Prostate gland (tissue), 2 donors: ENCODE measurements at regions not wholly inside any gene's neighbourhood (a gene's known extent, or its start where the extent isn't known, plus 50 kb on each side); places are given as distances from the start of the nearest gene placed in this dataset.
"Not testable (repeated sequence)": the region's sequence is repeated elsewhere in the genome, so short reads cannot be mapped to it uniquely, and the experiment has no call there.

Experiments
- DNase-seq: peaks from one replicate; pipeline ENCODE4 v3.0.0-alpha.2; 2019; ENCODE audit warnings: low spot score
- H3K27ac ChIP-seq, 2 donors: fragments of 200-600 bp; sonication (generic); 2 replicates each; pipeline ENCODE4 v1.5.1; 2017 to 2019
- H3K27me3 ChIP-seq: fragments of 200-600 bp; sonication (generic); replicated peaks from 2 replicates; pipeline ENCODE4 v1.5.1; 2019; ENCODE audit not compliant: insufficient read depth
- H3K36me3 ChIP-seq, 2 donors: fragments of 200-600 bp; sonication (generic); 1 replicate in 1 of 2; 2 replicates in 1 of 2; pipeline versions ENCODE4 v1.5.1 to v1.8.1; 2017 to 2019
- H3K4me1 ChIP-seq: fragments of 200-600 bp; sonication (generic); replicated peaks from 2 replicates; pipeline ENCODE4 v1.5.1; 2019
- H3K4me3 ChIP-seq, 2 donors: fragments of 200-600 bp; sonication (generic); 2 replicates each; pipeline ENCODE4 v1.5.1; 2017 to 2019
- H3K9me3 ChIP-seq: fragments of 200-600 bp; sonication (generic); 2 replicates; pipeline ENCODE4 v1.5.1; 2017
- POLR2A ChIP-seq: fragments of 450-650 bp; IDR thresholded peaks from one replicate; pipeline ENCODE4 v1.6.1; 2016; ENCODE audit warnings: antibody characterized with exemption, mild to moderate bottlenecking
- POLR2AphosphoS5 ChIP-seq: sonication (generic); formaldehyde crosslinking; IDR thresholded peaks from one replicate; pipeline ENCODE4 v1.6.1; 2017; ENCODE audit warnings: antibody characterized with exemption
- WGBS: methylation state at CpG from one replicate; pipeline ENCODE4 v1.1.5; 2018; 5-methylcytosine and 5-hydroxymethylcytosine counted together
- intact Hi-C: fragments of 100-400 bp; cut with DNase I; formaldehyde crosslinking; loops from one replicate; pipeline ENCODE4 v1.14.2; 2022
- TF ChIP-seq, protein P1 (sequence below), 4 experiments: fragments of 200-600 bp in 2 of 4; fragments of 450-650 bp in 2 of 4; sonication (generic) in 2 of 4; IDR thresholded peaks; 1 replicate in 3 of 4; 2 replicates in 1 of 4; pipeline ENCODE4 v1.5.1; 2016 to 2019; ENCODE audit warnings: antibody characterized with exemption in 4 of 4, mild to moderate bottlenecking in 2 of 4, moderate library complexity in 2 of 4

DNA sequence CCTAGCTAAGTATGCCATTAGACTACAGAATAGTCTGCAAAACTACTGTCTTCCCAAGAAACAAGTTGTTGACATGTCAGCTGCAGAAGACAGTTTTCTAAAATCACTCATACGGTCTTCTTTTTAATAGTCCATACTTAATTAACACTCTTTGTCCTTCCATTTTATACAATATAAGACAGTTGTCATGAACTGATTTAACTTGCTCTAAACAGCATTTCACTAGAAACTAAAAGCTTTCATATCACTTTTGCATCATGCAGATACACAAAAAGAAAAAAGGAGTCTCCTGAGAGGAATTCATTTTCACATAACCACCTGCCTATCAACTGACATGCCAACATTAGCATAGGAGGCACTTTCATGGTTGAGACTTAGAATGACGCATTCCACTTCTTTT lies 1159.6 kb upstream of the CHAC2 start:
- intact Hi-C loops: no loop called here
- Histone ChIP-seq H3K27ac (no peak overlapping the region), H3K9me3 (no peaks in the 10 kb centered on the region), H3K27me3 (no peaks in the 10 kb centered on the region), H3K36me3 (no peaks in the 10 kb centered on the region), H3K4me1 (no peaks in the 10 kb centered on the region), H3K4me3 (no peak overlapping the region)
- DNase-seq: no peak
- TF ChIP-seq POLR2AphosphoS5: no peak
- WGBS: 82% methylated on average over 2 of the region's 2 CpGs

DNA sequence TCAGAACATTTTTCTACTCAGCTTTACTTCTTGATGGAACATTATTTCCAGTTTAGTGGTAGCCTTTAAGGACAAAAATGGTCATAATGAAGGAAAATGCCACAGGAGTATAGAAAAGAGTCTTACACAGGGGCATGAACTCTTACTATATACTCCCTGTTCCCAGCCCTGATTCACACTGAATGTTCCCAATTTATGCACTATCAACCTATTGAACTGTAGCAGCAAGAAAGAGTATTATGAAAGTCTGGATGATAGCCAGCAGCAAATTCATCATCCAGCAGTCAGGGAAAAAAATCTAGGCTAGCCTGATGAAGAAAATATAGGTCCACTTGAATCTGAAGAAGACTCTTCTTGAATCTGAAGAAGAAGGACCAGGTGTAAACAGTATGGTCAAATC lies 1170.3 kb upstream of the CHAC2 start:
- H3K36me3 ChIP-seq: no peaks in the 10 kb centered on the region
- TF ChIP-seq, protein P1, sequence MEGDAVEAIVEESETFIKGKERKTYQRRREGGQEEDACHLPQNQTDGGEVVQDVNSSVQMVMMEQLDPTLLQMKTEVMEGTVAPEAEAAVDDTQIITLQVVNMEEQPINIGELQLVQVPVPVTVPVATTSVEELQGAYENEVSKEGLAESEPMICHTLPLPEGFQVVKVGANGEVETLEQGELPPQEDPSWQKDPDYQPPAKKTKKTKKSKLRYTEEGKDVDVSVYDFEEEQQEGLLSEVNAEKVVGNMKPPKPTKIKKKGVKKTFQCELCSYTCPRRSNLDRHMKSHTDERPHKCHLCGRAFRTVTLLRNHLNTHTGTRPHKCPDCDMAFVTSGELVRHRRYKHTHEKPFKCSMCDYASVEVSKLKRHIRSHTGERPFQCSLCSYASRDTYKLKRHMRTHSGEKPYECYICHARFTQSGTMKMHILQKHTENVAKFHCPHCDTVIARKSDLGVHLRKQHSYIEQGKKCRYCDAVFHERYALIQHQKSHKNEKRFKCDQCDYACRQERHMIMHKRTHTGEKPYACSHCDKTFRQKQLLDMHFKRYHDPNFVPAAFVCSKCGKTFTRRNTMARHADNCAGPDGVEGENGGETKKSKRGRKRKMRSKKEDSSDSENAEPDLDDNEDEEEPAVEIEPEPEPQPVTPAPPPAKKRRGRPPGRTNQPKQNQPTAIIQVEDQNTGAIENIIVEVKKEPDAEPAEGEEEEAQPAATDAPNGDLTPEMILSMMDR (IDR thresholded peaks at IDR 0.05): no peak
- TF ChIP-seq POLR2AphosphoS5 (no peak), POLR2A (no peak)
- intact Hi-C loops: no loop called here
- no peaks in the 10 kb centered on the region for H3K9me3 ChIP-seq
- H3K4me3 ChIP-seq: no peak overlapping the region
- DNase-seq: no peak
- H3K27me3 ChIP-seq: no peaks in the 10 kb centered on the region
- no peaks in the 10 kb centered on the region for H3K4me1 ChIP-seq
- no peak overlapping the region for H3K27ac ChIP-seq

DNA sequence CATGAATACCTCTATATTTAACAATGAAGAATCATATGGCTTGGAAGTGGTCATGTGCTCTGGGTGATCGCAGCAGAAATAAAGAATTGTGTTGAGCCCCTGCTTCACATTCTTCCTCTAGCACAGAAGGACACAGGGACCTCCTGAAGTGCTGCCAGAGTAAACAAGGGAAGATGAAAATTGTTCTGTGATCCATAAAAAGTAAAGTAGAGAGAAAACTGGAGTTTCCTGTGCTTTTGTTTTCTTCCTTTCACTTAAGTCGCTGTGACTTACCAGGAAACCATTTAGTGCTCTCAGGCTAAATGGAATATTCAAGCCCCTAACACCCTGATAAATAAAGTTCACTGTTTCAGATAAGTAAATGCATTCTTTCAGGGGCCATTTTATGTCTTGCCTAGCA lies 1173.6 kb upstream of the CHAC2 start:
- DNase-seq: no peak
- no peak overlapping the region for H3K27ac ChIP-seq
- WGBS: 12% methylated on average over 2 of the region's 2 CpGs

DNA sequence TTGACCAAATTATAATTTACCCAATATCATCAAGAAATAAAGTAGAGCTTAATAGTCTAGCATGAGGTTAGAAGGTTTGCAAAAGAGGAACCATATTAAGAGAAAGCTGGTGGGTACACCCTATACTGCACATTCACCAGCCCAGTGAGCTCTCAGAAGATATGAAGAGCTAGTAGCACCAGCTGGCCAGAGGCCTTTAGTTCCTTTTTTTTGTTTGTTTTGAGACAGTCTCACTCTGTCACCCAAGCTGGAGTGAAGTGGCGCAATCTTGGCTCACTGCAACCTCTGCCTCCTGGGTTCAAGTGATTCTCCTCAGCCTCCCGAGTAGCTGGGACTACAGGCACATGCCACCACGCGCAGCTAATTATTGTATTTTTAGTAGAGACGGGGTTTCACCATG lies 1183.5 kb upstream of the CHAC2 start:
- H3K9me3 ChIP-seq, DNase-seq, H3K4me3 ChIP-seq, H3K27me3 ChIP-seq, intact Hi-C loops, H3K36me3 ChIP-seq, H3K27ac ChIP-seq, H3K4me1 ChIP-seq: not testable (repeated sequence)
- WGBS: 78% methylated on average over 5 of the region's 5 CpGs

More for the DNA sequence above, 1173.6 kb upstream of the CHAC2 start:
- H3K9me3 ChIP-seq: no peaks in the 10 kb centered on the region
- H3K4me3 ChIP-seq: no peak overlapping the region
- no peaks in the 10 kb centered on the region for H3K27me3 ChIP-seq
- intact Hi-C loops: no loop called here
- TF ChIP-seq, protein P1 (IDR thresholded peaks at IDR 0.05): no peak
- TF ChIP-seq POLR2A (no peak), POLR2AphosphoS5 (no peak)
- no peaks in the 10 kb centered on the region for H3K4me1 ChIP-seq
- no peaks in the 10 kb centered on the region for H3K36me3 ChIP-seq

DNA sequence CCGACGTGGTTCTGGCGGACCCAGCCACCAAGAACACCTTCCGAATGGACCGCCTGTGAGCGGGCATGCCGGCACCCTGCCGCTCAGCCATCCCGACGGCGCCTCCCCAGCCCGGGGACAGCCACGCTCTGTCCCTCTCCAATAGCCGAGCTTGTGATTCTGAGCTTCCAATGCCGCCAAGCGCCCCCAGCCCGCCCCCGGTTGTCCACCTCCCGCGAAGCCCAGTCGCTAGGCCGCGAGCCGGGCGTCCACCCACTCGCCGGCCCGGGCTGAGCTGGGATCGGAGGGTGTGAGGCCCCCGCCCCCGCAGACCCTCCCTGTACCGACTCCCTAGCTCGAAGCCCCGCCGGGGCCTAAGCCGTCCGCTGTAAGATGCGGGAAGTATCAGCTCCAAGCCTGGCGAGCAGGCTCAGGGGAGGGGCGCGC lies 1195.1 kb upstream of the CHAC2 start:
- 99% methylated on average over 41 of the region's 41 CpGs for WGBS
- intact Hi-C loops: no loop called here
- DNase-seq: no peak
- Histone ChIP-seq H3K36me3 (no peaks in the 10 kb centered on the region), H3K4me1 (no peaks in the 10 kb centered on the region), H3K4me3 (no peak overlapping the region), H3K27ac (no peak overlapping the region), H3K9me3 (no peaks in the 10 kb centered on the region), H3K27me3 (no peaks in the 10 kb centered on the region)
- no peak for TF ChIP-seq POLR2A
- no peak for TF ChIP-seq POLR2AphosphoS5
- TF ChIP-seq, protein P1 (IDR thresholded peaks at IDR 0.05): no peak

DNA sequence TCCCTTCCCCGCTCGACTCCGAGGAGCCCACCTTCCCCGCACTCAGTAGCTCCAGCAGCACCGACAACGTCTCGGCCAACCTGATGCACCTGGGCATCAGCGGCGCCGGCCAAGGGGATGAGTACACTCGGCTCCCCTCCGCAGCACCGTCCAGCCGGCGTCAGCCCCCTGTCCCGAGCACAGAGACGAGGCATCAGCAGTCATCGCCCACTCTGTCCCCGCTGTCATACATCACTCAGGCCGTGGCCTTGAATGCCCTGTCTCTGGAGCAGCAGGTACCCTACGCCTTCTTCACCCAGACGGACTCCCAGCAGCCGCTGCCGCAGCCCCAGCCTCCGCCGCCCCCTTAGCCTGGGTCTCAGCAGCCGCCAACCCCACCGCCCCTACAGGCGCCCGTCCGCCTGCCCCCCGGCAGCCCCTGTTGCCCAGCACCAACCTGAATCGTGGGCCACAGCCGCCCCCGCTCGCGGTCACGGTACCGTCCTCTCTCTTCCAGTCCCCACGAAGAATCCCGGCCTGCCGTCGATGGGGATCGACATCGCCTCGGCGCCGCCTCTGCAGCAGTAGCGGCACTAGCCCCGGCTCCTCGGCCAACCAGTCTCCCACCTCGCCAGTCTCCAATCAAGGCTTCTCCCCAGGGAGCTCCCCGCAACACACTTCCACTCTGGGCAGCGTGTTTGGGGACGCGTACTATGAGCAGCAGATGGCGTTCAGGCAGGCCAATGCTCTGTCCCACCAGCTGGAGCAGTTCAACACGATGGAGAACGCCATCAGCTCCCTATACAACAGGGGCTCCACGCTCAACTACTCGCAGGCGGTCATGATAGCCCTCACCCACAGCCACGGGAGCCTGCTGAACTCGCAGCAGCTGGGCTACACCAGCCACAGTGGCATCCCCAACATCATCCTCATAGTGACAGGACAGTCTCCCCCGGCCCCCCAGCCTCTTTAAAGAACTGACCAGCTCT lies 1195.9 kb upstream of the CHAC2 start:
- Histone ChIP-seq H3K27ac (no peak overlapping the region), H3K9me3 (no peaks in the 10 kb centered on the region), H3K36me3 (no peaks in the 10 kb centered on the region), H3K27me3 (no peaks in the 10 kb centered on the region), H3K4me3 (no peak overlapping the region), H3K4me1 (no peaks in the 10 kb centered on the region)
- intact Hi-C loops: no loop called here
- DNase-seq: no peak
- no peak for TF ChIP-seq POLR2AphosphoS5
- TF ChIP-seq POLR2A: no peak
- TF ChIP-seq, protein P1 (IDR thresholded peaks at IDR 0.05): no peak
- 97% methylated on average over 64 of the region's 65 CpGs for WGBS
